ENCODE measurements at regions not wholly inside any gene's neighbourhood (a gene's known extent, or its start where the extent isn't known, plus 50 kb on each side); places are given as distances from the start of the nearest gene placed in this dataset.

- H3K27me3 ChIP-seq = no peaks in the 10 kb centered on the region
- H3K9me3 ChIP-seq = no peaks in the 10 kb centered on the region
- no peak for TF ChIP-seq POLR2A (IDR thresholded peaks at IDR 0.05)
- TF ChIP-seq CTCF (IDR thresholded peaks at IDR 0.05) = no peak
- no peak overlapping the region for H3K27ac ChIP-seq
- WGBS, 2 donors = 78 to 83% methylated on average over 5 of the region's 5 CpGs
- intact Hi-C loops (cut with DNase I) = no loop called here
- DNase-seq (no peak), ATAC-seq (no peak)
- H3K4me1 ChIP-seq = no peaks in the 10 kb centered on the region
- no peak overlapping the region for H3K4me3 ChIP-seq
- H3K36me3 ChIP-seq (replicated peaks in 1 of 2; ENCODE audit: insufficient read depth in 1 of 2, low read depth in 2 of 2) = no peaks in the 10 kb centered on the region
These were observed 50.5 kb upstream of the PRNP start for GRCh38 chr20:4635781-4636180.

- H3K27ac ChIP-seq = no peak overlapping the region
- H3K27me3 ChIP-seq = no peaks in the 10 kb centered on the region
- DNase-seq (no peak), ATAC-seq (no peak)
- TF ChIP-seq POLR2A (IDR thresholded peaks at IDR 0.05) = no peak
- no peak for TF ChIP-seq CTCF (IDR thresholded peaks at IDR 0.05)
- no peaks in the 10 kb centered on the region for H3K4me1 ChIP-seq
- no peaks in the 10 kb centered on the region for H3K9me3 ChIP-seq
- H3K36me3 ChIP-seq (replicated peaks in 1 of 2; ENCODE audit: insufficient read depth in 1 of 2, low read depth in 2 of 2) = no peaks in the 10 kb centered on the region
- 33 to 52% methylated on average over 1 of the region's 1 CpG for WGBS, 2 donors
- no peak overlapping the region for H3K4me3 ChIP-seq
- intact Hi-C loops (cut with DNase I) = no loop called here
These were observed 50.9 kb upstream of the PRNP start for GRCh38 chr20:4635342-4635741.

- Histone ChIP-seq H3K27ac (no peak overlapping the region), H3K36me3 (replicated peaks in 1 of 2; ENCODE audit: insufficient read depth in 1 of 2, low read depth in 2 of 2) (no peaks in the 10 kb centered on the region), H3K4me1 (no peaks in the 10 kb centered on the region), H3K9me3 (no peaks in the 10 kb centered on the region), H3K27me3 (no peaks in the 10 kb centered on the region), H3K4me3 (no peak overlapping the region)
- TF ChIP-seq CTCF (IDR thresholded peaks at IDR 0.05) (no peak), POLR2A (IDR thresholded peaks at IDR 0.05) (no peak)
- DNase-seq (peak in 1 of 4 donors; percentile 22), ATAC-seq (no peak)
- 43 to 46% methylated on average over 4 of the region's 4 CpGs for WGBS, 2 donors
- intact Hi-C loops (cut with DNase I) = no loop called here
These were observed 52.5 kb upstream of the PRNP start for GRCh38 chr20:4633780-4634179.

GRCh38 chr20:4633379-4633778 is 52.9 kb upstream of the PRNP start:
- intact Hi-C loops (cut with DNase I) = no loop called here
- no peak for DNase-seq
- TF ChIP-seq POLR2A (IDR thresholded peaks at IDR 0.05) (no peak), CTCF (IDR thresholded peaks at IDR 0.05) (no peak)
- Histone ChIP-seq H3K27ac (no peak overlapping the region), H3K36me3 (replicated peaks in 1 of 2; ENCODE audit: insufficient read depth in 1 of 2, low read depth in 2 of 2) (no peaks in the 10 kb centered on the region), H3K9me3 (no peaks in the 10 kb centered on the region), H3K4me3 (no peak overlapping the region), H3K4me1 (no peaks in the 10 kb centered on the region), H3K27me3 (no peaks in the 10 kb centered on the region)
- no peak for ATAC-seq
- 38 to 58% methylated on average over 3 of the region's 3 CpGs for WGBS, 2 donors

GRCh38 chr20:4632876-4633275 is 53.4 kb upstream of the PRNP start:
- 67 to 86% methylated on average over 4 of the region's 4 CpGs for WGBS, 2 donors

More at GRCh38 chr20:4632876-4633275, 53.4 kb upstream of the PRNP start:
- no peak overlapping the region for H3K27ac ChIP-seq
- H3K27me3 ChIP-seq = no peaks in the 10 kb centered on the region
- intact Hi-C loops (cut with DNase I) = no loop called here
- no peak for ATAC-seq
- TF ChIP-seq POLR2A (IDR thresholded peaks at IDR 0.05) (no peak), CTCF (IDR thresholded peaks at IDR 0.05) (no peak)
- H3K4me1 ChIP-seq = no peaks in the 10 kb centered on the region
- no peaks in the 10 kb centered on the region for H3K36me3 ChIP-seq (replicated peaks in 1 of 2; ENCODE audit: insufficient read depth in 1 of 2, low read depth in 2 of 2)
- no peak overlapping the region for H3K4me3 ChIP-seq
- no peaks in the 10 kb centered on the region for H3K9me3 ChIP-seq
- DNase-seq = no peak
